HepG2 (cell line): ENCODE measurements at regions not wholly inside any gene's neighbourhood (a gene's known extent, or its start where the extent isn't known, plus 50 kb on each side); places are given as distances from the start of the nearest gene placed in this dataset.

ENCODE experiments used
- ATAC-seq: fragments of 200-7000 bp; cut with Tn5 transposase; 3 replicates; pipeline ENCODE4 v1.9.1; 2020; ENCODE audit warnings: mild to moderate bottlenecking, moderate library complexity
- BruUV-seq: library from RNA; stranded (reverse); fragments of 400-500 nt; replicated peaks from 2 replicates; lab custom pipeline; 2021; lab: Mats Ljungman, UMichigan
- CTCF ChIA-PET: fragments of 300-600 bp; formaldehyde crosslinking; extraction: SDS; loops from one replicate; lab custom pipeline; 2021; ENCODE audit warnings: low total read pairs, inconsistent platforms, low intra/inter-chr PET ratio; lab: Yijun Ruan, JAX
- POLR2A ChIA-PET: fragments of 350-600 bp; sonication (Branson Sonifier 250); formaldehyde crosslinking; loops from one replicate; lab custom pipeline; 2020; ENCODE audit warnings: antibody characterized with exemption, inconsistent platforms; lab: Yijun Ruan, JAX
- DNase-seq: peaks from one replicate; pipeline ENCODE4 v3.0.0-alpha.2; 2015; ENCODE audit warnings: low spot score
- FAIRE-seq: peaks from 3 replicates; lab custom pipeline; 2011; peaks lifted over from hg19 to GRCh38; lab: Jason Lieb, UNC
- H2AFZ ChIP-seq: one replicate; pipeline ENCODE4 v1.6.1; 2011; ENCODE audit warnings: low read length, inconsistent platforms
- H3K27ac ChIP-seq: fragments of 300-600 bp; 3 replicates; pipeline ENCODE4 v1.8.0; 2011; ENCODE audit warnings: mixed run types, mild to moderate bottlenecking, mixed read lengths, low read length, inconsistent platforms; ENCODE audit not compliant: insufficient read depth; ENCODE audit errors: extremely low read length
- H3K27me3 ChIP-seq, 2 experiments: fragments of 200-600 bp in 1 of 2; 2 replicates in 1 of 2; 3 replicates in 1 of 2; pipeline versions ENCODE4 v1.6.0 to v1.8.0; 2011; ENCODE audit warnings: low read length in 2 of 2, mild to moderate bottlenecking in 2 of 2, moderate library complexity in 2 of 2, inconsistent platforms in 1 of 2; ENCODE audit not compliant: insufficient read depth in 2 of 2, control insufficient read depth in 1 of 2
- H3K36me3 ChIP-seq, 2 experiments: fragments of 200-600 bp in 1 of 2; replicated peaks in 1 of 2; 2 replicates in 1 of 2; 3 replicates in 1 of 2; pipeline versions ENCODE4 v1.5.1 to v1.8.0; 2011; ENCODE audit warnings: low read length in 2 of 2, inconsistent platforms in 1 of 2; ENCODE audit not compliant: insufficient read depth in 2 of 2, control insufficient read depth in 1 of 2
- H3K4me1 ChIP-seq: 2 replicates; pipeline ENCODE4 v1.5.1; 2012; ENCODE audit warnings: low read length, inconsistent platforms; ENCODE audit not compliant: insufficient read depth
- H3K4me2 ChIP-seq: 2 replicates; pipeline ENCODE4 v1.6.0; 2011; ENCODE audit warnings: low read depth, low read length, inconsistent platforms
- H3K4me3 ChIP-seq, 3 experiments: fragments of 200-600 bp in 1 of 3; sonication (generic), shearing (Covaris generic) in 1 of 3; replicated peaks in 1 of 3; 2 replicates each; pipeline ENCODE4 v1.5.1; 2011 to 2016; ENCODE audit warnings: low read length in 3 of 3, inconsistent platforms in 2 of 3, low read depth in 2 of 3, mild to moderate bottlenecking in 2 of 3, control low read depth in 1 of 3, mixed read lengths in 1 of 3; ENCODE audit not compliant: insufficient read depth in 1 of 3
- H3K79me2 ChIP-seq: one replicate; pipeline ENCODE4 v1.6.1; 2011; ENCODE audit warnings: low read length, inconsistent platforms; ENCODE audit not compliant: insufficient read depth
- H3K9ac ChIP-seq: 2 replicates; pipeline ENCODE4 v1.6.0; 2011; ENCODE audit warnings: mild to moderate bottlenecking, low read depth, low read length, inconsistent platforms; ENCODE audit not compliant: insufficient read depth
- H3K9me3 ChIP-seq: 2 replicates; pipeline ENCODE4 v1.5.1; 2012; ENCODE audit warnings: mild to moderate bottlenecking, low read length
- H4K20me1 ChIP-seq: 2 replicates; pipeline ENCODE4 v1.6.0; 2011; ENCODE audit warnings: inconsistent platforms, mild to moderate bottlenecking, low read length, moderate library complexity; ENCODE audit not compliant: insufficient read depth
- HNRNPH1 ChIP-seq: fragments of 200-400 bp; formaldehyde crosslinking; optimal IDR thresholded peaks from 2 replicates; pipeline ENCODE3; 2017; ENCODE audit warnings: mild to moderate bottlenecking, low read depth, low read length
- JDP2 ChIP-seq: sonication (generic); formaldehyde crosslinking; IDR thresholded peaks from 2 replicates; pipeline ENCODE4 v1.8.1; 2022; ENCODE audit warnings: missing genetic modification reagents, borderline replicate concordance
- NKX3-1 ChIP-seq: sonication (generic); formaldehyde crosslinking; IDR thresholded peaks from 2 replicates; pipeline ENCODE4 v1.5.0; 2020; ENCODE audit warnings: missing genetic modification reagents
- RFXAP ChIP-seq: sonication (generic); formaldehyde crosslinking; IDR thresholded peaks from 2 replicates; pipeline ENCODE4 v1.4.0; 2020; ENCODE audit warnings: missing genetic modification reagents, borderline replicate concordance
- ZKSCAN1 ChIP-seq: fragments of 150-350 bp; IDR thresholded peaks from 2 replicates; pipeline ENCODE4 v1.6.1; 2014; ENCODE audit warnings: low read length
- ZNF143 ChIP-seq: sonication (generic); formaldehyde crosslinking; IDR thresholded peaks from 2 replicates; pipeline ENCODE4 v1.4.0; 2020; ENCODE audit warnings: missing genetic modification reagents
- ZNF224 ChIP-seq: sonication (generic); formaldehyde crosslinking; IDR thresholded peaks from 2 replicates; pipeline ENCODE4 v1.5.0; 2020; ENCODE audit warnings: mild to moderate bottlenecking, missing genetic modification reagents
- ZNF34 ChIP-seq: sonication (generic); formaldehyde crosslinking; IDR thresholded peaks from 2 replicates; pipeline ENCODE4 v1.4.0; 2020; ENCODE audit warnings: mild to moderate bottlenecking, missing genetic modification reagents, borderline replicate concordance
- ZNF354B ChIP-seq: sonication (generic); formaldehyde crosslinking; IDR thresholded peaks from 2 replicates; pipeline ENCODE4 v1.8.0; 2022; ENCODE audit warnings: mild to moderate bottlenecking, missing genetic modification reagents
- ZNF614 ChIP-seq: IDR thresholded peaks from 2 replicates; pipeline ENCODE4 v1.6.1; 2018; ENCODE audit warnings: missing biosample characterization, missing genetic modification reagents, inconsistent platforms, borderline replicate concordance
- ZNF703 ChIP-seq: sonication (generic); formaldehyde crosslinking; IDR thresholded peaks from 2 replicates; pipeline ENCODE4 v1.5.1; 2020; ENCODE audit warnings: missing genetic modification reagents, mild to moderate bottlenecking, moderate library complexity, borderline replicate concordance
- WGBS: methylation state at CpG from one replicate; pipeline ENCODE4 v1.1.6; 2017; ENCODE audit warnings: low lambda C conversion rate; 5-methylcytosine and 5-hydroxymethylcytosine counted together
- in situ Hi-C: cut with HindIII; loops from 2 replicates; pipeline ENCODE4 v1.10.0; 2017; ENCODE audit warnings: low pct_unique_long_range_greater_than_20kb; ENCODE audit not compliant: extremely low pct_ligation_motif_present
- intact Hi-C: fragments of 100-400 bp; cut with micrococcal nuclease; formaldehyde crosslinking; loops from one replicate; pipeline ENCODE4 v1.10.0; 2022; ENCODE audit not compliant: unreplicated experiment
- TF ChIP-seq, protein P1 (sequence below): sonication (generic); formaldehyde crosslinking; IDR thresholded peaks from 2 replicates; pipeline ENCODE4 v1.5.0; 2020; ENCODE audit warnings: missing genetic modification reagents
- TF ChIP-seq, protein P2 (sequence below): sonication (generic); formaldehyde crosslinking; IDR thresholded peaks from 2 replicates; pipeline ENCODE4 v1.8.1; 2023; ENCODE audit warnings: mild to moderate bottlenecking, inconsistent platforms, moderate library complexity, missing genetic modification reagents, borderline replicate concordance
- TF ChIP-seq, protein P3 (sequence below): sonication (generic); formaldehyde crosslinking; conservative IDR thresholded peaks from 2 replicates; pipeline ENCODE4 v1.4.0; 2020; ENCODE audit warnings: missing genetic modification reagents
- TF ChIP-seq, protein P4 (sequence below): IDR thresholded peaks from 2 replicates; pipeline ENCODE4 v1.6.1; 2012; ENCODE audit warnings: low read length, improper control_type of control experiment

DNA sequence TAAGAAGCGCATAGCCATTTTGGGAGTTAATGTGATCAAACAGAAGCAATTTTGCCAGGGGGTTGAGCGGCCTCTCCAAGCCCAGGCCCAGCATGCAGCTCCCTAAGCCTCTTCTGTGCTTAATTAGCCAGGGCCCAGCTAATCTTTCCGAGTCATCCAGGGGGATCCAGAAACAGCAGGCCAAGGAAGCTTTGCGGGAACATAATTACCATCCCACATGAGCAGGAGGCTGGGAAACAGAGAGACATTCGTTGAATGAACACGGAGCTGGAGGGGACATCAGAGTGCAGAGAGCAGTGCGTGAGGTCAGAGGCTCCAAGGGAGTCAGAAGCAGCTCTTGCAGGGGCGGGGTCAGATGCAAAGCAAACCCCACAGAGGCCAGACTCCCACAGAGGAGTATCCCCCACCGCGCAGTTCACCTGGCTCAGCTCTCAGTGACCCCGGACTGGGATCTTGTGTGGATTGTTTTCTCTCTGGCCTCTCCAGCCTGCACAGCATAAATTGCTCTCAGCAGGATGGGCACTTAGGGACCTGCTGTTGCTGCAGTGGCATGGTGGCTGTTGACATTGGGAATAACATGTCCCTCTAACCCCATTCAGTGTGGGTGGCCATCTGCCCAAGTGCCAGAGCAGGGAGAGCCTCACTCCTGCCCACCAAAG lies 657.4 kb downstream of the AJAP1 start (continued):
- TF ChIP-seq, protein P1, sequence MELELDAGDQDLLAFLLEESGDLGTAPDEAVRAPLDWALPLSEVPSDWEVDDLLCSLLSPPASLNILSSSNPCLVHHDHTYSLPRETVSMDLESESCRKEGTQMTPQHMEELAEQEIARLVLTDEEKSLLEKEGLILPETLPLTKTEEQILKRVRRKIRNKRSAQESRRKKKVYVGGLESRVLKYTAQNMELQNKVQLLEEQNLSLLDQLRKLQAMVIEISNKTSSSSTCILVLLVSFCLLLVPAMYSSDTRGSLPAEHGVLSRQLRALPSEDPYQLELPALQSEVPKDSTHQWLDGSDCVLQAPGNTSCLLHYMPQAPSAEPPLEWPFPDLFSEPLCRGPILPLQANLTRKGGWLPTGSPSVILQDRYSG (CRISPR knock-in tag) = no peak
- TF ChIP-seq NKX3-1 (CRISPR knock-in tag) = no peak
- no peak for TF ChIP-seq JDP2
- TF ChIP-seq RFXAP (CRISPR knock-in tag) = no peak
- no peak for TF ChIP-seq ZNF143 (CRISPR knock-in tag)
- TF ChIP-seq, protein P2, sequence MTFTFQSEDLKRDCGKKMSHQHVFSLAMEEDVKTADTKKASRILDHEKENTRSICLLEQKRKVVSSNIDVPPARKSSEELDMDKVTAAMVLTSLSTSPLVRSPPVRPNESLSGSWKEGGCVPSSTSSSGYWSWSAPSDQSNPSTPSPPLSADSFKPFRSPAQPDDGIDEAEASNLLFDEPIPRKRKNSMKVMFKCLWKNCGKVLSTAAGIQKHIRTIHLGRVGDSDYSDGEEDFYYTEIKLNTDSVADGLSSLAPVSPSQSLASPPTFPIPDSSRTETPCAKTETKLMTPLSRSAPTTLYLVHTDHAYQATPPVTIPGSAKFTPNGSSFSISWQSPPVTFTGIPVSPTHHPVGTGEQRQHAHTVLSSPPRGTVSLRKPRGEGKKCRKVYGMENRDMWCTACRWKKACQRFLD (CRISPR knock-in tag) = no peak
- TF ChIP-seq, protein P3, sequence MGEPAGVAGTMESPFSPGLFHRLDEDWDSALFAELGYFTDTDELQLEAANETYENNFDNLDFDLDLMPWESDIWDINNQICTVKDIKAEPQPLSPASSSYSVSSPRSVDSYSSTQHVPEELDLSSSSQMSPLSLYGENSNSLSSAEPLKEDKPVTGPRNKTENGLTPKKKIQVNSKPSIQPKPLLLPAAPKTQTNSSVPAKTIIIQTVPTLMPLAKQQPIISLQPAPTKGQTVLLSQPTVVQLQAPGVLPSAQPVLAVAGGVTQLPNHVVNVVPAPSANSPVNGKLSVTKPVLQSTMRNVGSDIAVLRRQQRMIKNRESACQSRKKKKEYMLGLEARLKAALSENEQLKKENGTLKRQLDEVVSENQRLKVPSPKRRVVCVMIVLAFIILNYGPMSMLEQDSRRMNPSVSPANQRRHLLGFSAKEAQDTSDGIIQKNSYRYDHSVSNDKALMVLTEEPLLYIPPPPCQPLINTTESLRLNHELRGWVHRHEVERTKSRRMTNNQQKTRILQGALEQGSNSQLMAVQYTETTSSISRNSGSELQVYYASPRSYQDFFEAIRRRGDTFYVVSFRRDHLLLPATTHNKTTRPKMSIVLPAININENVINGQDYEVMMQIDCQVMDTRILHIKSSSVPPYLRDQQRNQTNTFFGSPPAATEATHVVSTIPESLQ = no peak
- TF ChIP-seq HNRNPH1 = no peak

DNA sequence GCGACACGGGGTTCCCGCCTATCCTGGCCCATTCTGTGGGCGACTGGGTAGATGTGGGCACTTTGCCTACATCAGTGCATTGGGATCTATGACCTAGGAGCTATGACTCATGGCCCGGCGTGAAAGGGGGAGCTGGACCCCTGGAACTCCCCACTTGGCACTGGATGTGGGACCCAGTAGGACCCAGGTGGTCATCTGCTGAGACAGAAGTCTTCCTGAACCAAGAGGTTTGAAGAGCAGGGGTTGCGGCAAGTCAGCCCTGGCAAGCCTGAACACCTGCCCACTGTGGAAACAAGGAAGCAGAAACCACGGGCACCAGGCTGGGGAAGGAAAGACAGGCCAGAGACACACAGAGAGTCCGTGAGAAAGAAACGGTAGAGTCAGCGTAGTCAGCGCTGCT lies 656.7 kb downstream of the AJAP1 start:
- WGBS = 38% methylated on average over 11 of the region's 12 CpGs
- Histone ChIP-seq H3K4me3 (no peak overlapping the region), H2AFZ (no peak overlapping the region), H3K36me3 (no peaks in the 10 kb centered on the region), H3K27me3 (peaks cover 0 to 29% of the 10 kb centered on the region in 2 experiments; a peak in 2 of 5 replicates), H3K4me1 (no peaks in the 10 kb centered on the region), H3K4me2 (no peak overlapping the region), H3K27ac (no peak overlapping the region), H4K20me1 (no peaks in the 10 kb centered on the region), H3K79me2 (no peaks in the 10 kb centered on the region), H3K9ac (no peak overlapping the region), H3K9me3 (no peaks in the 10 kb centered on the region)
- in situ Hi-C loops (no loop called here), intact Hi-C loops (no loop called here)
- no peak for ATAC-seq
- no peak for FAIRE-seq
- CTCF ChIA-PET = no interaction called here
- no peak for DNase-seq
- no TSS peak for BruUV-seq
- TF ChIP-seq ZNF224 (no peak), ZNF703 (CRISPR knock-in tag) (no peak), ZNF614 (no peak), ZNF354B (CRISPR knock-in tag) (no peak), ZKSCAN1 (no peak), ZNF34 (CRISPR knock-in tag) (no peak)
- TF ChIP-seq, protein P4, sequence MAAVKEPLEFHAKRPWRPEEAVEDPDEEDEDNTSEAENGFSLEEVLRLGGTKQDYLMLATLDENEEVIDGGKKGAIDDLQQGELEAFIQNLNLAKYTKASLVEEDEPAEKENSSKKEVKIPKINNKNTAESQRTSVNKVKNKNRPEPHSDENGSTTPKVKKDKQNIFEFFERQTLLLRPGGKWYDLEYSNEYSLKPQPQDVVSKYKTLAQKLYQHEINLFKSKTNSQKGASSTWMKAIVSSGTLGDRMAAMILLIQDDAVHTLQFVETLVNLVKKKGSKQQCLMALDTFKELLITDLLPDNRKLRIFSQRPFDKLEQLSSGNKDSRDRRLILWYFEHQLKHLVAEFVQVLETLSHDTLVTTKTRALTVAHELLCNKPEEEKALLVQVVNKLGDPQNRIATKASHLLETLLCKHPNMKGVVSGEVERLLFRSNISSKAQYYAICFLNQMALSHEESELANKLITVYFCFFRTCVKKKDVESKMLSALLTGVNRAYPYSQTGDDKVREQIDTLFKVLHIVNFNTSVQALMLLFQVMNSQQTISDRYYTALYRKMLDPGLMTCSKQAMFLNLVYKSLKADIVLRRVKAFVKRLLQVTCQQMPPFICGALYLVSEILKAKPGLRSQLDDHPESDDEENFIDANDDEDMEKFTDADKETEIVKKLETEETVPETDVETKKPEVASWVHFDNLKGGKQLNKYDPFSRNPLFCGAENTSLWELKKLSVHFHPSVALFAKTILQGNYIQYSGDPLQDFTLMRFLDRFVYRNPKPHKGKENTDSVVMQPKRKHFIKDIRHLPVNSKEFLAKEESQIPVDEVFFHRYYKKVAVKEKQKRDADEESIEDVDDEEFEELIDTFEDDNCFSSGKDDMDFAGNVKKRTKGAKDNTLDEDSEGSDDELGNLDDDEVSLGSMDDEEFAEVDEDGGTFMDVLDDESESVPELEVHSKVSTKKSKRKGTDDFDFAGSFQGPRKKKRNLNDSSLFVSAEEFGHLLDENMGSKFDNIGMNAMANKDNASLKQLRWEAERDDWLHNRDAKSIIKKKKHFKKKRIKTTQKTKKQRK = no peak
- POLR2A ChIA-PET = no interaction called here
